NT2/D1 (cell line): ENCODE measurements at regions not wholly inside any gene's neighbourhood (a gene's known extent, or its start where the extent isn't known, plus 50 kb on each side); places are given as distances from the start of the nearest gene placed in this dataset.

ENCODE experiments used
- SUZ12 ChIP-seq: IDR thresholded peaks from 2 replicates; pipeline ENCODE4 v1.6.1; 2011; ENCODE audit not compliant: insufficient read length, insufficient read depth; ENCODE audit errors: extremely low read depth
- YY1 ChIP-seq: IDR thresholded peaks from 2 replicates; pipeline ENCODE4 v1.6.1; 2011; ENCODE audit not compliant: insufficient read length, insufficient read depth
- ZNF274 ChIP-seq: IDR thresholded peaks from 2 replicates; pipeline ENCODE4 v1.6.1; 2011; ENCODE audit warnings: mild to moderate bottlenecking, low read depth, low read length

DNA sequence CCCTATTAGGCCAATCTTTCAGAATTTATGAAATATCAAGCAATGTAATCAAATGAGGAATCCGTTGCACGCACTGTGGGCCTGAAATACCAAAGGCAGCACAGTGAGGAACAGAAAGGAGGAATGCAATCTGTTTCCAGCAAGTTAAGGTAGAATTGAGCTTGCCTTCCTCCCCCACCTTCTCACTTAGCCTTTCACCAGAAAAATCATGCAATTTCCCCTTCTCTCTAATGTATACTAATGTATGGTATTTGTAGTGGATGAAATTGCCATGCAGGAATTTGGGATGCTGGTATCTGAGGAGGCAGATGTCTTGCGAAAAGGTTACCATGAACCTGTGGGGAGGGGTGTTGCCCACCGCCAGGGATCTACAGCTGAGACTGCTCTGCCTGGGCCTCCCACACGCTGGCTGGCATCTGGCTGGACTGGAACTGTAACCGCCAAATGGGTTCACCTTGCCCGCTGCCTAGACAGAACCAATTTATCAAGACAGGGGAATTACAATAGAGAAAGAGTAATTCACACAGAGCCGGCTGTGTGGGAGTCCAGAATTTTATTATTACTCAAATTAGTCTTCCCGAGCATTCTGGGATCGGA lies 222.4 kb upstream of the MYLIP start:
- TF ChIP-seq ZNF274 (no peak), YY1 (no peak), SUZ12 (no peak)
